Subcutaneous abdominal adipose tissue (tissue), 5 donors: ENCODE measurements at regions not wholly inside any gene's neighbourhood (a gene's known extent, or its start where the extent isn't known, plus 50 kb on each side); places are given as distances from the start of the nearest gene placed in this dataset.
"Not testable (repeated sequence)": the region's sequence is repeated elsewhere in the genome, so short reads cannot be mapped to it uniquely, and the experiment has no call there.

ENCODE experiments used
- H3K27ac ChIP-seq: one replicate; pipeline ENCODE4 v1.7.0; 2013; ENCODE audit warnings: low read depth, mild to moderate bottlenecking, inconsistent platforms, low read length, moderate library complexity
- H3K27me3 ChIP-seq, 5 donors: one replicate each; pipeline ENCODE4 v1.7.0; 2013; ENCODE audit warnings: low read length in 5 of 5, inconsistent platforms in 1 of 5; ENCODE audit not compliant: control insufficient read depth in 5 of 5, insufficient read depth in 4 of 5
- H3K36me3 ChIP-seq, 5 donors: one replicate each; pipeline ENCODE4 v1.7.0; 2013; ENCODE audit warnings: low read length in 5 of 5; ENCODE audit not compliant: control insufficient read depth in 5 of 5, insufficient read depth in 5 of 5
- H3K4me1 ChIP-seq, 5 donors: one replicate each; pipeline ENCODE4 v1.7.0; 2013; ENCODE audit warnings: low read length in 5 of 5, mild to moderate bottlenecking in 3 of 5, moderate library complexity in 1 of 5; ENCODE audit not compliant: control insufficient read depth in 5 of 5, insufficient read depth in 5 of 5
- H3K4me3 ChIP-seq, 5 donors: one replicate each; pipeline ENCODE4 v1.7.0; 2013; ENCODE audit warnings: low read length in 5 of 5, low read depth in 1 of 5
- H3K9ac ChIP-seq, 5 donors: one replicate each; pipeline ENCODE4 v1.7.0; 2013; ENCODE audit warnings: low read length in 5 of 5, mild to moderate bottlenecking in 4 of 5, moderate library complexity in 3 of 5
- H3K9me3 ChIP-seq, 5 donors: one replicate each; pipeline ENCODE4 v1.7.0; 2013; ENCODE audit warnings: low read length in 5 of 5; ENCODE audit not compliant: control insufficient read depth in 5 of 5
- donor health status: healthy.
- donor health status: healthy.
- donor health status: healthy.
- donor health status: healthy.
- donor health status: healthy.

DNA sequence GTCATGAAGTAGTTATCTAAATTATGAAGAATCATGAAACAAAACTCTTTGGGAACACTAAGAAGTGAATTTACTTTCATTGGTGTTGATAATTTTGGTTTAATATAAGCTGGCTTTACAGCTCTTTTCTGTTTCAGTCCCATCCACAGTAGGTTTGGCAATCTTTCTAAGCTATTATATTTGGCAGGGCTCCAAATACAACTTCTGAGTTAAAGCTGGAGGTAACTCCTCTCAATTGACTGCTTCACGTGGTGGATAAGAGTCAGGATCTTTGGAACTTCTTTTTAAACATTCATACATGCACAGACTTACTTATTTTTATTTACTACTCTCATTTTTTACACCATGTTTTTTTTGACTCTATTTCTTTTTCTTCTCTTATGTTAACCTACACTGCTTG lies 106.5 kb upstream of the EPHA3 start:
- no peak overlapping the region for H3K27ac ChIP-seq

DNA sequence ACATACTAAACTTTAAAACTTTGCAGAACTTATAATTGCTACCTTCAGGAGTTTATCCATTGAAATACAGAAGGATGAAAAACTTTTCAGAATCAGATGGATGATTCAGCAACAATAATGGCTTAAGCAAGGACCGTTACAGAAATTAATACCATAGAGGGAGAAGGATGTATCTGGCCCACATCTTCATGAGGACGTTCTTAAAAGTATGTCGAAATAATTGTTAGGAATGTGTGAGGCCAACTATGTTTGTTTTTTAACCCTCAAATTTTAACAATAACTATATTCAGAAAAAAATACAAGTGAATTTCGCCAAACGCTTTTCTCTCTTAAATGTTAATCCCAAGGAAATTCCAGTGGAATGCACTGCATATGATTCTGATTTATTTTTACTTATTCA lies 105.2 kb upstream of the EPHA3 start:
- Histone ChIP-seq H3K36me3 (no peaks in the 10 kb centered on the region), H3K4me1 (no peaks in the 10 kb centered on the region)

More for the DNA sequence above, 106.5 kb upstream of the EPHA3 start:
- Histone ChIP-seq H3K9me3 (peaks cover 0 to 7% (median 0%) of the 10 kb centered on the region in 5 donors), H3K27me3 (no peaks in the 10 kb centered on the region), H3K4me3 (no peak overlapping the region), H3K4me1 (no peaks in the 10 kb centered on the region), H3K36me3 (no peaks in the 10 kb centered on the region), H3K9ac (no peak overlapping the region)

DNA sequence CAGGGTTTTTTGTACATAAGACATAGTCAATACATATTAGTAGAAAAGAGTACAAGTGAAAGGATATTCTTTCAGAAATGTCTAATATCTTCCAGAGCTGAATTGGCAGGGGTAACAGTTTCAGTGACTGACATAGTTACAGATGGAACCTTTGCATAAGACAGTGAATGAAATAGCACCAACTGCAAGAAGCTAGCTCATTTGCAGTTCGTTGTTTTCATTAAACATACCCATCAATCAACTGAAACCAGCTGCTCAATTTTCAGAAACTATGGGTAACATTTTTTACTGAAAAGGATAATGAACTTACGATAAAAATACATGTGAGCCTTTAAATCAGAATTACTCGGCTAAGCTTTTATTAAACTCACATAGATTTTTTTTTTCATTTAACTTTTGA lies 93.9 kb upstream of the EPHA3 start:
- H3K4me1 ChIP-seq, result no peaks in the 10 kb centered on the region
- no peaks in the 10 kb centered on the region for H3K27me3 ChIP-seq
- no peaks in the 10 kb centered on the region for H3K9me3 ChIP-seq
- no peak overlapping the region for H3K27ac ChIP-seq
- H3K4me3 ChIP-seq, result no peak overlapping the region
- no peaks in the 10 kb centered on the region for H3K36me3 ChIP-seq
- no peak overlapping the region for H3K9ac ChIP-seq

More for the DNA sequence above, 105.2 kb upstream of the EPHA3 start:
- no peak overlapping the region for H3K27ac ChIP-seq
- H3K9me3 ChIP-seq, result peaks cover 0 to 7% (median 0%) of the 10 kb centered on the region in 5 donors
- no peak overlapping the region for H3K4me3 ChIP-seq
- no peaks in the 10 kb centered on the region for H3K27me3 ChIP-seq
- H3K9ac ChIP-seq, result no peak overlapping the region

DNA sequence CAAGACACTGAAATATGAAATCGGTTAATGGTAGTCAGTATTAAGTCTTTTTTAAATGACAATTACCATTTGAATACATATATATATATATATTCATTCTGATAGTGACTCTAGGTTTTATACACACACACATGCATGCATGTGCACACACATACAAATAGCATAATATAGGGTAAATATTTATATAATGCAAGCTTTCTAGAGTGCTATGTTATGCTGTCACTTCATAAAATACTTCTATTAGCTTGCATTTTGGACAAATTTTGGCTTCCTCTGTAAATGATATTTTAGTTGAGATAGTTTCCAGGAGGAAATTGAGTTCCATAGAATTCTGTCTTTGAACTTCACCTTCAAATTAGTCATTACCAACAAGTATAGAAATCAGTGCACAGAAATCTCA lies 89.9 kb upstream of the EPHA3 start:
- no peaks in the 10 kb centered on the region for H3K36me3 ChIP-seq
- no peak overlapping the region for H3K9ac ChIP-seq
- H3K4me3 ChIP-seq, result no peak overlapping the region
- no peak overlapping the region for H3K27ac ChIP-seq
- no peaks in the 10 kb centered on the region for H3K9me3 ChIP-seq
- no peaks in the 10 kb centered on the region for H3K4me1 ChIP-seq
- no peaks in the 10 kb centered on the region for H3K27me3 ChIP-seq

DNA sequence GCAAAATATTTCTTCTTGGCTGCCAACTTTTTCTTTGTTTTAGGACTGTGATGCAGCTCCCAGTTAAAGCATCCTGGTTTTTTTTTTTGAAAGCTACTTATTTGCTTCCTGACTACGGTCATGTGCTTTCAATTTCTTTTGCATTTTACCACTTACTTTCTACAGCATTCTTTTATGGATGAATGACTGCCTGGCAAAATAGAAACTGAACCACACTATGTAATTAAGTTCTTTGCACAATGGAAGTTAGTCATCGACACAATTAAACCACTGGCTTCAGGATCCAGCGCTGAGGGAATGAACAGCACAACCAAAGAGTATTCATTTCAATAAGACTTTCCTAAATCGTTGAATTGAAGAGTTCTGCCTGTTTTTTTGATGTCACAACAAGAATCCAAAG lies 82.2 kb upstream of the EPHA3 start:
- no peak overlapping the region for H3K9ac ChIP-seq
- no peaks in the 10 kb centered on the region for H3K27me3 ChIP-seq
- no peaks in the 10 kb centered on the region for H3K36me3 ChIP-seq
- H3K9me3 ChIP-seq, result no peaks in the 10 kb centered on the region
- H3K27ac ChIP-seq, result no peak overlapping the region
- H3K4me3 ChIP-seq, result no peak overlapping the region
- H3K4me1 ChIP-seq, result no peaks in the 10 kb centered on the region

DNA sequence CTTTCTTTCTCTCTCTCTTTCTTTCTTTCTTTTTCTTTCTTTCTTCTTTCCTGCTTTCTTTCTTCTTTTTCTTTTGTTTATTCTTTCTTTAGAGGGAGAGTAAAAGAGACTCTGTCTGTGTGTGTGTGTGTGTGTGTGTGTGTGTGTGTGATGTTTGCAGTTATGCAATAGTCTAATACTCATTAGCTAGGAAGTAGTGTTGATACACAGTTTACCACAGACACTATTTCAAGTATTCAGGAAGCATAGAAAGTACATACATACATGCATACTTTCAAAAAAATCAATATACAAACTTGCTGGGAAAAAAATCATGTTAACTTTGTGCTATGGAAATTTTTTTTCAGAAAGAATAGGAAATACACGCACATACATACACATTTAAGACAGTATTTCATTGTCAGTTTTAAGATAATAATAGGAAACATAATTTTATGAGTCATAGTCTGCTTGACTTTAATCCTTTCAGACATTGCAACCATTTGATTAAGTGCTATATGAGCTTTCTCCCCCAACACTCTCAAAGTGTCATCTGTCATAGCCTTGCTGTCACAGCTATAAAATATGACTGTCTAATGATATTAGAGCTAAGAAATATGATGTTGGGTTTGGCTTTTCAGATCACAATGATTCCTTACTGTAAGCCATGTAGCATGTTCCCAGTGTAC lies 74.9 kb upstream of the EPHA3 start:
- Histone ChIP-seq H3K27me3 (no peaks in the 10 kb centered on the region), H3K9ac (no peak overlapping the region), H3K27ac (no peak overlapping the region), H3K4me3 (no peak overlapping the region), H3K36me3 (no peaks in the 10 kb centered on the region), H3K4me1 (no peaks in the 10 kb centered on the region), H3K9me3 (no peaks in the 10 kb centered on the region)

DNA sequence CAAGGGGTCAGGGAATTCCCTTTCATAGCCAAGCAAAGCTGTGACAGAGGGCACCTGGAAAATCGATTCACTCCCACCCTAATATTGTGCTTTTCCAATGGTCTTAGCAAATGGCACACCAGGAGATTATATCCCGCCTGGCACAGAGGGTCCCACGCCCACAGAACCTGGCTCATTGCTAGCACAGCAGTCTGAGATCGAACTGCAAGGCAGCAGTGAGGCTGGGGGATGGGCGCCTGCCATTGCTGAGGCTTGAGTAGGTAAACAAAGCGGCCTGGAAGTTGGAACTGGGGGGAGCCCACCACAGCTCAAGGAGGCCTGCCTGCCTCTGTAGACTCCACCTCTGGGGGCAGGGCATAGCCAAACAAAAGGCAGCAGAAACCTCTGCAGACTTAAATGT lies 72.7 kb upstream of the EPHA3 start:
- not testable (repeated sequence) for H3K4me3 ChIP-seq, H3K9me3 ChIP-seq

DNA sequence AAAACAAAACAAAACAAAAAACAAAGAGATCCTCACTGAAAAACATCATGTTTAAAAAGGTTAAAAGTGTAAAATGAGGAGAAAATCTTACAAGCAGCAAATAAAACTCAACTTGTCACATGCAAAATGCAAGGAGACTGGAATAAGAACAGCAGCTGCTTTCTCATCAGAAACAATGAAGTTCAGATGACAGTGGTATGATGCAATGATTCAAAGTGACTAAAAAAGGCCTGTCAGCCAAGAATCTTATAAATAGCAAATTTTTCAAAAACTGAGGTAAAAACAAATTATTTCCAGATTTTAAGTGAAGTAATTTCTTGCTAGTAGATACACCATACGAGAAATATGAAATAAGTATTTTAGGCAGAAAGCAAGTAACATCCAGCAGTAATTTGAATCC lies 68.6 kb upstream of the EPHA3 start:
- no peak overlapping the region for H3K27ac ChIP-seq
- H3K9me3 ChIP-seq, result no peaks in the 10 kb centered on the region

More for the DNA sequence above, 72.7 kb upstream of the EPHA3 start:
- not testable (repeated sequence) for H3K36me3 ChIP-seq, H3K27me3 ChIP-seq, H3K9ac ChIP-seq, H3K27ac ChIP-seq, H3K4me1 ChIP-seq

DNA sequence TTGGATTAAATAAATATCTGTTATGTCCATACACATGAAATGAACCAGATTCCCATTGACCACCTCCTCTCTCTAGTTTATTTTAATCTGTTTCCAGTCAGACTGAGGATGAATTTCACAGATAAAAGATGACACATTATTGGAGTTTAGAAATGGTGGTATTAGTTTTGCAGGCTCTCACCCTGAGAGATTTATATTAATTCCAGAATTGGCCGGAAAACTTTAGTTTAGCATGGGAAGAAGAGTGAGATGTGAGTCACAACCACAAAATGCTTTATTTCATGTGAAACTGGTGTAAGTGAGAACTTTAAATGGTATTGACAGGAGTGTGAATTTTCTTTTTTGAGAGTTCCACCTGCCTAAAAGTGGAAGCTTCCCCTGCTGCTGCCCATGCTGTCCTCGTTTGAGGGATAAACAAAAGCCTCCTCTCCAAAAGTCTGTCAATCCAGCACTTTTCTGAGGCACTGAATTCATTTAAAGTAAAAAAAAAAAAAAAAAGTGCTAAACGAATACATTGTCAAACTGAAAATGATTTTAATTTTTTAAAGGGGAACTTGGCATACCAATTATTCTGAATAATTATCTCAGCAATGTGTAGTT lies 65.1 kb upstream of the EPHA3 start:
- H3K36me3 ChIP-seq, result no peaks in the 10 kb centered on the region
- H3K27ac ChIP-seq, result no peak overlapping the region
- no peaks in the 10 kb centered on the region for H3K27me3 ChIP-seq
- no peak overlapping the region for H3K4me3 ChIP-seq
- no peaks in the 10 kb centered on the region for H3K9me3 ChIP-seq
- no peak overlapping the region for H3K9ac ChIP-seq
- H3K4me1 ChIP-seq, result no peaks in the 10 kb centered on the region

More for the DNA sequence above, 68.6 kb upstream of the EPHA3 start:
- Histone ChIP-seq H3K9ac (no peak overlapping the region), H3K27me3 (no peaks in the 10 kb centered on the region), H3K4me3 (no peak overlapping the region), H3K36me3 (no peaks in the 10 kb centered on the region), H3K4me1 (no peaks in the 10 kb centered on the region)

DNA sequence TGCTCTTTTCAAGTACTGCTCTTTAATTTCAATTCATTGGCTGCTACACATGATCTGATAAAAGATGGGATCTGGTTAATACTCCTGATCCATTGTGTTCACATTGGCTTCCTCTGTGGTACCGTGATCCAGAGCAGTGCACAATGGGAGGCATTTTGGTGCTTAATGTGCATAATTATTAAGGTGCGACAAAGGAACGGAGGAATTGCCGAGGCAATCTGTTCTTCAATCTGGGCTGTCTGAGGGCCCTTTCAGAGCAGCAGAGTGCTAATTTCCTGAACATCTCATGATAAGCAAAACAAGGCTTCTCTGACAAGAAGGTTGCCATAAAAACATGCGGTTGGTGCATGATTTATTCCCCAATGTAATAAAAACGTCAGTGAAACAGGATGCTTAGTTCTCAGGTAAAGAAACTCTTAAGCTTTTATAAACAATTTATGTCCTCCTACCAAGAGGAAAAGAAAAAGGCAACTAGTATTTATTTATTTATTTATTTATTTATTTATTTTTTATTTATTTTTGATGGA lies 64.0 kb upstream of the EPHA3 start:
- Histone ChIP-seq H3K27me3 (no peaks in the 10 kb centered on the region), H3K27ac (no peak overlapping the region), H3K4me1 (no peaks in the 10 kb centered on the region), H3K4me3 (no peak overlapping the region), H3K9me3 (no peaks in the 10 kb centered on the region), H3K36me3 (no peaks in the 10 kb centered on the region), H3K9ac (no peak overlapping the region)
